Trophoblast cell (in vitro differentiated cells and primary cell): ENCODE measurements at regions not wholly inside any gene's neighbourhood (a gene's known extent, or its start where the extent isn't known, plus 50 kb on each side); places are given as distances from the start of the nearest gene placed in this dataset.

Source experiments
- DNase-seq, 2 donors: peaks; one replicate each; pipeline ENCODE4 v3.0.0-alpha.2; 2016
- H2AFZ ChIP-seq: 2 replicates; pipeline ENCODE4 v1.6.1; 2013; ENCODE audit warnings: low read length, moderate library complexity, mild to moderate bottlenecking; ENCODE audit not compliant: insufficient read depth, poor library complexity
- H2AK5ac ChIP-seq: 2 replicates; pipeline ENCODE4 v1.6.1; 2013; ENCODE audit warnings: mild to moderate bottlenecking, low read length
- H2BK120ac ChIP-seq: 2 replicates; pipeline ENCODE4 v1.6.1; 2013; ENCODE audit warnings: low read length, mild to moderate bottlenecking, moderate library complexity; ENCODE audit not compliant: insufficient read depth, poor library complexity
- H2BK12ac ChIP-seq: 2 replicates; pipeline ENCODE4 v1.6.1; 2013; ENCODE audit warnings: mild to moderate bottlenecking, low read length, moderate library complexity
- H2BK5ac ChIP-seq: 2 replicates; pipeline ENCODE4 v1.6.1; 2013; ENCODE audit warnings: low read length, low read depth, moderate library complexity, mild to moderate bottlenecking; ENCODE audit not compliant: poor library complexity
- H3K14ac ChIP-seq: 2 replicates; pipeline ENCODE4 v1.6.1; 2013; ENCODE audit warnings: mild to moderate bottlenecking, low read length
- H3K18ac ChIP-seq: 2 replicates; pipeline ENCODE4 v1.6.1; 2013; ENCODE audit warnings: mild to moderate bottlenecking, low read length
- H3K23ac ChIP-seq: 2 replicates; pipeline ENCODE4 v1.6.1; 2013; ENCODE audit warnings: low read length
- H3K27ac ChIP-seq: 2 replicates; pipeline ENCODE4 v1.5.1; 2013; ENCODE audit warnings: low read depth, mild to moderate bottlenecking, inconsistent platforms, low read length, moderate library complexity
- H3K27me3 ChIP-seq: 2 replicates; pipeline ENCODE4 v1.6.1; 2013; ENCODE audit warnings: inconsistent platforms, mild to moderate bottlenecking, low read length, moderate library complexity; ENCODE audit not compliant: insufficient read depth
- H3K36me3 ChIP-seq, 2 experiments: 1 replicate in 1 of 2; 2 replicates in 1 of 2; pipeline ENCODE4 v1.6.1; 2013; ENCODE audit warnings: low read length in 2 of 2, mild to moderate bottlenecking in 2 of 2, moderate library complexity in 1 of 2; ENCODE audit not compliant: insufficient read depth in 2 of 2, control insufficient read depth in 1 of 2
- H3K4ac ChIP-seq: 2 replicates; pipeline ENCODE4 v1.6.1; 2013; ENCODE audit warnings: low read depth, mild to moderate bottlenecking, low read length, moderate library complexity
- H3K4me1 ChIP-seq, 2 experiments: 1 replicate in 1 of 2; 2 replicates in 1 of 2; pipeline ENCODE4 v1.6.1; 2013; ENCODE audit warnings: low read length in 2 of 2, mild to moderate bottlenecking in 2 of 2, moderate library complexity in 1 of 2; ENCODE audit not compliant: insufficient read depth in 2 of 2, control insufficient read depth in 1 of 2
- H3K4me2 ChIP-seq: 2 replicates; pipeline ENCODE4 v1.6.1; 2013; ENCODE audit warnings: inconsistent platforms, mild to moderate bottlenecking, low read length, moderate library complexity
- H3K4me3 ChIP-seq: 2 replicates; pipeline ENCODE4 v1.5.1; 2013; ENCODE audit warnings: mild to moderate bottlenecking, low read depth, low read length, inconsistent platforms
- H3K79me1 ChIP-seq: one replicate; pipeline ENCODE4 v1.6.1; 2013; ENCODE audit warnings: low read length
- H3K79me2 ChIP-seq: 2 replicates; pipeline ENCODE4 v1.6.1; 2013; ENCODE audit warnings: low read length, mild to moderate bottlenecking; ENCODE audit not compliant: control insufficient read depth, insufficient read depth, poor library complexity
- H3K9ac ChIP-seq: 2 replicates; pipeline ENCODE4 v1.6.1; 2013; ENCODE audit warnings: mild to moderate bottlenecking, low read length
- H3K9me3 ChIP-seq: 2 replicates; pipeline ENCODE4 v1.6.1; 2013; ENCODE audit warnings: low read depth, mild to moderate bottlenecking, control low read depth, inconsistent platforms, low read length; ENCODE audit not compliant: insufficient read depth
- H4K12ac ChIP-seq: 2 replicates; pipeline ENCODE4 v1.6.1; 2013; ENCODE audit warnings: low read depth, mild to moderate bottlenecking, low read length, moderate library complexity
- H4K8ac ChIP-seq: 2 replicates; pipeline ENCODE4 v1.6.1; 2013; ENCODE audit warnings: low read depth, mild to moderate bottlenecking, low read length, moderate library complexity
- H4K91ac ChIP-seq: one replicate; pipeline ENCODE4 v1.6.1; 2013; ENCODE audit warnings: low read depth, mild to moderate bottlenecking, low read length, moderate library complexity
- WGBS: extraction: QIAGEN DNeasy Blood & Tissue Kit; methylation state at CpG from one replicate; pipeline ENCODE4 v1.1.7; 2013; ENCODE audit warnings: missing lambda C conversion rate; ENCODE audit not compliant: insufficient read length, insufficient coverage; ENCODE audit errors: extremely low coverage; 5-methylcytosine and 5-hydroxymethylcytosine counted together

DNA sequence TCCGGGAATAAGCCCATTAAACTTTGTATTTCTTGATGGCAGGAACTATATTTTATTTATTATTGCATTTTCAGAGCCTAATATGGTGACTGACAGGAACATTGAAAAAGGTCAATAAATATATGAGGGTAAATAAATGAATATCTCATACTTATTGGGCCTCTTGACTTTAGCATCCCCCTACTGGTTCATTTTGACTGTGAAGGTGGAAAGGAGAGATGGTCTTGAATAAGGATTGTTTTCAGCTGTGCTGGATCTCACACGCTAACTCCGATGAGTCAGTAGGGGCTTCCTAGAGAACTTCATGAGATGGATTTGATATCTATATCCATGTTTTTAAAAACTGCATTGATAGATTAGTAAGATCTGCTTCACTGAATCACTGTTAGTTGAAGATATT, 1026.0 kb downstream of the REEP3 start:
- Histone ChIP-seq H3K79me2 (no peaks in the 10 kb centered on the region), H3K4me1 (no peaks in the 10 kb centered on the region)
- WGBS = no CpG with 5 or more reads among the region's 3 CpGs

DNA sequence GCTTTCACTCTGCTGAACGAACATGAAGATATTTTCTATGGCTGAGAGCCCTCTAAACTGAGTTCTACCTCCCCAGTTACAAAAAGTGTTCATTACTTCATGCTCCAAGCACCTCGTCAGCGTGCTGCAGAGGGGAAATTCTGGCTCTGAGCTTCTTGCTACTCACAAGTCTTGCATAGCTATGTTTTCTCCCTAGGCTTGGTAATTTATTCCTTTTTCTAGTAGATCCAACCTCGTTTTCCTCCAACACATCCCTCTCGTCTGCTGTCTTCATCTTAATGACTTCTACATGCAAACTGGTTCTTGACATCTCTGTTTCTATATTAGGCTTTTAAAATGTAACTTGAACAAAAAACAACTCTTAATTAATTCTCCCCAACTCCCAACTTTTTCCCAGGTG, 1034.5 kb downstream of the REEP3 start:
- DNase-seq = no peak
- H4K12ac ChIP-seq = no peak overlapping the region
- H3K4me1 ChIP-seq = no peaks in the 10 kb centered on the region
- no peak overlapping the region for H3K4me3 ChIP-seq
- H3K27ac ChIP-seq = no peak overlapping the region
- no peaks in the 10 kb centered on the region for H3K79me2 ChIP-seq
- H3K4ac ChIP-seq = no peak overlapping the region
- no peak overlapping the region for H2BK5ac ChIP-seq
- H2BK120ac ChIP-seq = no peak overlapping the region
- H2AFZ ChIP-seq = no peak overlapping the region
- H2BK12ac ChIP-seq = no peak overlapping the region
- H3K79me1 ChIP-seq = no peaks in the 10 kb centered on the region
- H3K36me3 ChIP-seq = no peaks in the 10 kb centered on the region
- no peak overlapping the region for H4K91ac ChIP-seq
- no peak overlapping the region for H4K8ac ChIP-seq
- H3K14ac ChIP-seq = no peak overlapping the region
- no CpG with 5 or more reads among the region's 5 CpGs for WGBS
- H3K23ac ChIP-seq = no peak overlapping the region
- no peak overlapping the region for H2AK5ac ChIP-seq
- H3K9me3 ChIP-seq = no peaks in the 10 kb centered on the region
- no peak overlapping the region for H3K4me2 ChIP-seq
- H3K27me3 ChIP-seq = no peaks in the 10 kb centered on the region
- H3K18ac ChIP-seq = no peak overlapping the region
- H3K9ac ChIP-seq = no peak overlapping the region

More for the DNA sequence above, 1026.0 kb downstream of the REEP3 start:
- DNase-seq = no peak
- Histone ChIP-seq H3K18ac (no peak overlapping the region), H2BK120ac (no peak overlapping the region), H3K4ac (no peak overlapping the region), H2AFZ (no peak overlapping the region), H2AK5ac (no peak overlapping the region), H4K91ac (no peak overlapping the region), H4K12ac (no peak overlapping the region), H4K8ac (no peak overlapping the region), H3K9me3 (no peaks in the 10 kb centered on the region), H3K36me3 (no peaks in the 10 kb centered on the region), H3K4me3 (no peak overlapping the region), H3K4me2 (no peak overlapping the region), H3K23ac (no peak overlapping the region), H2BK5ac (no peak overlapping the region), H3K27ac (no peak overlapping the region), H3K27me3 (no peaks in the 10 kb centered on the region), H3K79me1 (no peaks in the 10 kb centered on the region), H3K14ac (no peak overlapping the region), H2BK12ac (no peak overlapping the region), H3K9ac (no peak overlapping the region)

DNA sequence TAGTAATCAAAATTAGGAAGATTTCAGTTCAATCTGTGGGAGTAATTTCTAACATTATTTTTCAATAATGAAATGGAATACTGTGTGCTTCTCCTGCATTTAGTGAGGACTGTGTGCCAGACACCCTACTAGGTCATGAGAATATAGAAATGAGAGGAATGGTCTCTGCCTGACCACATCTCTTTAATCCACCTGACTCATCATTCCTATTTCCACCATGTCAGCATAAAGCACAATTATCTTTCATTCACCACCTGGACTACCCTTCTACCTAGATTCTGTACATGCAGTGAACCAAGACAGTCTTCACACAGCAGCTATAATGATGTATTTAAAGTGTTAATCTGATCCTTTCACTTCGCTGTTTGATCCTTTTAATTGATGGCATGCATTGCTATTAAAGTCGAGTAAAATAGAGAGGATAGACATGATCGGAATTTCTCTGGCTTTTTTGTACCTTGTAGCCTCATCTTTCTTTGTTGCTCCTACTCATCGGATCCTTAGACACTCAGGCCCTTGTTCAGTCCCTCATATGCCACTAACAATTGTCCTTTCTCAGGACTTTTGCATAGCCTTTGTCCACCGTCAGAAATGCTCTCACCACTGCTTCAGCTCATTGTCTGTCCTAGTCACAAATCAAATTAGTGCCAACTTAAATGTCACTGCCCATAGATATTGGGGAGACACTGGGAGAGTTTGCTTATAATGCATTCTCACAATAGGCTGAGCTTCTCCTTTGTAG, 1037.1 kb downstream of the REEP3 start:
- H3K27ac ChIP-seq = no peak overlapping the region
- H3K14ac ChIP-seq = no peak overlapping the region
- H3K23ac ChIP-seq = no peak overlapping the region
- H2AK5ac ChIP-seq = no peak overlapping the region
- H3K79me1 ChIP-seq = no peaks in the 10 kb centered on the region
- no peak overlapping the region for H2BK5ac ChIP-seq
- no peak for DNase-seq
- no peak overlapping the region for H2BK12ac ChIP-seq
- H3K9ac ChIP-seq = no peak overlapping the region
- no peak overlapping the region for H4K12ac ChIP-seq
- no peak overlapping the region for H4K8ac ChIP-seq
- no peak overlapping the region for H3K18ac ChIP-seq
- WGBS = no CpG with 5 or more reads among the region's 5 CpGs
- H4K91ac ChIP-seq = no peak overlapping the region
- no peaks in the 10 kb centered on the region for H3K36me3 ChIP-seq
- H3K4ac ChIP-seq = no peak overlapping the region
- no peak overlapping the region for H3K4me3 ChIP-seq
- H3K9me3 ChIP-seq = no peaks in the 10 kb centered on the region
- H3K27me3 ChIP-seq = no peaks in the 10 kb centered on the region
- H3K79me2 ChIP-seq = no peaks in the 10 kb centered on the region
- H2AFZ ChIP-seq = no peak overlapping the region
- H2BK120ac ChIP-seq = no peak overlapping the region
- no peak overlapping the region for H3K4me2 ChIP-seq
- no peaks in the 10 kb centered on the region for H3K4me1 ChIP-seq

DNA sequence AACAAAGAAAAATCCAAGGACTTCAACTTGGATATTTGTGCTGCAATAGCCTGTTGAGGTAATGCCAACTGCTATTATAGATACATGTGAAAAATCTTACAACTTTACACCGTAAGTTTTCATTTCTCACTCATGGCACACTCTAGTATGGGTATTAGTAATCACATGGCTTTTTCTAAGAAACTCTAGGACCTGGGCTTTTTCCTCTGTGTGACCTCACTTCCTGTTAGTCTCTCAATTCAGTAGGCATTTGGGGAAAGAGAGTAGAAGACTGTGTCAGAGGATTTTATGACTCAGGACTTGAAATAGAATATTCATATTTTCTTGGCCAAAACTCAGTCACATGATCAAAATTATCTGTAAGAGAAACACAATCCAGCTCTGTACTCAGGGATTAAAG, 1049.9 kb downstream of the REEP3 start:
- no peak overlapping the region for H3K9ac ChIP-seq

More for the DNA sequence above, 1049.9 kb downstream of the REEP3 start:
- no peaks in the 10 kb centered on the region for H3K79me2 ChIP-seq
- no peak overlapping the region for H2BK12ac ChIP-seq
- no peak overlapping the region for H2BK5ac ChIP-seq
- no peak overlapping the region for H2AK5ac ChIP-seq
- no CpG with 5 or more reads among the region's 1 CpG for WGBS
- H4K8ac ChIP-seq = no peak overlapping the region
- H4K12ac ChIP-seq = no peak overlapping the region
- no peak overlapping the region for H3K14ac ChIP-seq
- no peak overlapping the region for H3K18ac ChIP-seq
- no peaks in the 10 kb centered on the region for H3K27me3 ChIP-seq
- H3K36me3 ChIP-seq = no peaks in the 10 kb centered on the region
- no peak overlapping the region for H2AFZ ChIP-seq
- H3K79me1 ChIP-seq = no peaks in the 10 kb centered on the region
- H3K4ac ChIP-seq = no peak overlapping the region
- H3K4me2 ChIP-seq = no peak overlapping the region
- H3K9me3 ChIP-seq = peaks cover 3% of the 10 kb centered on the region
- H2BK120ac ChIP-seq = no peak overlapping the region
- H3K27ac ChIP-seq = no peak overlapping the region
- H4K91ac ChIP-seq = no peak overlapping the region
- H3K23ac ChIP-seq = no peak overlapping the region
- no peaks in the 10 kb centered on the region for H3K4me1 ChIP-seq
- DNase-seq = no peak
- no peak overlapping the region for H3K4me3 ChIP-seq
